ENCODE measurements at regions not wholly inside any gene's neighbourhood (a gene's known extent, or its start where the extent isn't known, plus 50 kb on each side); places are given as distances from the start of the nearest gene placed in this dataset.

- no peaks in the 10 kb centered on the region for H3K4me1 Mint-ChIP-seq (ENCODE audit: low read depth)
- H3K36me3 Mint-ChIP-seq, result peaks cover 2% of the 10 kb centered on the region
- H3K27me3 Mint-ChIP-seq, result peaks cover 4% of the 10 kb centered on the region
- H3K9me3 Mint-ChIP-seq (ENCODE audit: low read depth), result no peaks in the 10 kb centered on the region
- H3K27ac Mint-ChIP-seq, result no peak overlapping the region
- H3K4me3 Mint-ChIP-seq, result no peak overlapping the region
Observed at GRCh38 chr2:161020437-161020836, 139.8 kb upstream of the TANK start.

GRCh38 chr2:161028581-161028980 lies 131.6 kb upstream of the TANK start:
- H3K9me3 Mint-ChIP-seq (ENCODE audit: low read depth), result peaks cover 5% of the 10 kb centered on the region
- no peaks in the 10 kb centered on the region for H3K36me3 Mint-ChIP-seq
- no peak overlapping the region for H3K27ac Mint-ChIP-seq
- no peak overlapping the region for H3K4me3 Mint-ChIP-seq
- H3K27me3 Mint-ChIP-seq, result peaks cover 1% of the 10 kb centered on the region
- H3K4me1 Mint-ChIP-seq (ENCODE audit: low read depth), result no peaks in the 10 kb centered on the region

- Mint-ChIP-seq H3K27me3 (no peaks in the 10 kb centered on the region), H3K9me3 (ENCODE audit: low read depth) (peaks cover 5% of the 10 kb centered on the region), H3K4me1 (ENCODE audit: low read depth) (no peaks in the 10 kb centered on the region), H3K4me3 (no peak overlapping the region), H3K27ac (no peak overlapping the region), H3K36me3 (no peaks in the 10 kb centered on the region)
Observed at GRCh38 chr2:161029321-161029720, 130.9 kb upstream of the TANK start.

GRCh38 chr2:161030260-161031063 lies 129.8 kb upstream of the TANK start:
- Mint-ChIP-seq H3K4me3 (no peak overlapping the region), H3K9me3 (ENCODE audit: low read depth) (peaks cover 7% of the 10 kb centered on the region), H3K27me3 (peaks cover 1% of the 10 kb centered on the region), H3K27ac (no peak overlapping the region), H3K36me3 (no peaks in the 10 kb centered on the region), H3K4me1 (ENCODE audit: low read depth) (no peaks in the 10 kb centered on the region)

- Mint-ChIP-seq H3K4me1 (ENCODE audit: low read depth) (no peaks in the 10 kb centered on the region), H3K27me3 (peaks cover 5% of the 10 kb centered on the region), H3K4me3 (no peak overlapping the region), H3K27ac (no peak overlapping the region), H3K36me3 (no peaks in the 10 kb centered on the region), H3K9me3 (ENCODE audit: low read depth) (peaks cover 12% of the 10 kb centered on the region)
Observed at GRCh38 chr2:161031511-161031910, 128.7 kb upstream of the TANK start.

GRCh38 chr2:161032635-161033034 lies 127.6 kb upstream of the TANK start:
- H3K27ac Mint-ChIP-seq, result no peak overlapping the region
- peaks cover 12% of the 10 kb centered on the region for H3K9me3 Mint-ChIP-seq (ENCODE audit: low read depth)
- H3K4me3 Mint-ChIP-seq, result no peak overlapping the region
- H3K36me3 Mint-ChIP-seq, result no peaks in the 10 kb centered on the region
- no peaks in the 10 kb centered on the region for H3K4me1 Mint-ChIP-seq (ENCODE audit: low read depth)
- H3K27me3 Mint-ChIP-seq, result peaks cover 5% of the 10 kb centered on the region

GRCh38 chr2:161033059-161033660 lies 127.1 kb upstream of the TANK start:
- H3K27ac Mint-ChIP-seq, result no peak overlapping the region
- H3K9me3 Mint-ChIP-seq (ENCODE audit: low read depth), result peaks cover 12% of the 10 kb centered on the region
- no peaks in the 10 kb centered on the region for H3K36me3 Mint-ChIP-seq
- no peaks in the 10 kb centered on the region for H3K4me1 Mint-ChIP-seq (ENCODE audit: low read depth)
- H3K4me3 Mint-ChIP-seq, result no peak overlapping the region
- H3K27me3 Mint-ChIP-seq, result peaks cover 5% of the 10 kb centered on the region

- peaks cover 7% of the 10 kb centered on the region for H3K27me3 Mint-ChIP-seq
- no peaks in the 10 kb centered on the region for H3K36me3 Mint-ChIP-seq
- H3K4me3 Mint-ChIP-seq, result no peak overlapping the region
- H3K9me3 Mint-ChIP-seq (ENCODE audit: low read depth), result peaks cover 7% of the 10 kb centered on the region
- H3K27ac Mint-ChIP-seq, result no peak overlapping the region
- H3K4me1 Mint-ChIP-seq (ENCODE audit: low read depth), result no peaks in the 10 kb centered on the region
Observed at GRCh38 chr2:161036926-161037325, 123.3 kb upstream of the TANK start.

- Mint-ChIP-seq H3K27ac (no peak overlapping the region), H3K9me3 (ENCODE audit: low read depth) (peaks cover 7% of the 10 kb centered on the region), H3K4me3 (no peak overlapping the region), H3K27me3 (peaks cover 10% of the 10 kb centered on the region), H3K4me1 (ENCODE audit: low read depth) (no peaks in the 10 kb centered on the region), H3K36me3 (no peaks in the 10 kb centered on the region)
Observed at GRCh38 chr2:161039071-161039470, 121.2 kb upstream of the TANK start.

GRCh38 chr2:161041356-161041755 lies 118.9 kb upstream of the TANK start:
- H3K4me1 Mint-ChIP-seq (ENCODE audit: low read depth), result no peaks in the 10 kb centered on the region
- no peaks in the 10 kb centered on the region for H3K36me3 Mint-ChIP-seq
- no peak overlapping the region for H3K27ac Mint-ChIP-seq
- H3K9me3 Mint-ChIP-seq (ENCODE audit: low read depth), result no peaks in the 10 kb centered on the region
- peaks cover 13% of the 10 kb centered on the region for H3K27me3 Mint-ChIP-seq
- no peak overlapping the region for H3K4me3 Mint-ChIP-seq

- no peaks in the 10 kb centered on the region for H3K4me1 Mint-ChIP-seq (ENCODE audit: low read depth)
- no peaks in the 10 kb centered on the region for H3K9me3 Mint-ChIP-seq (ENCODE audit: low read depth)
- H3K4me3 Mint-ChIP-seq, result no peak overlapping the region
- H3K36me3 Mint-ChIP-seq, result no peaks in the 10 kb centered on the region
- H3K27me3 Mint-ChIP-seq, result peaks cover 15% of the 10 kb centered on the region
- H3K27ac Mint-ChIP-seq, result no peak overlapping the region
Observed at GRCh38 chr2:161042990-161043625, 117.1 kb upstream of the TANK start.

- no peaks in the 10 kb centered on the region for H3K9me3 Mint-ChIP-seq (ENCODE audit: low read depth)
- H3K4me3 Mint-ChIP-seq, result no peak overlapping the region
- H3K36me3 Mint-ChIP-seq, result no peaks in the 10 kb centered on the region
- peaks cover 12% of the 10 kb centered on the region for H3K27me3 Mint-ChIP-seq
- no peaks in the 10 kb centered on the region for H3K4me1 Mint-ChIP-seq (ENCODE audit: low read depth)
- H3K27ac Mint-ChIP-seq, result no peak overlapping the region
Observed at GRCh38 chr2:161044095-161044865, 115.9 kb upstream of the TANK start.

- H3K27ac Mint-ChIP-seq, result no peak overlapping the region
- no peaks in the 10 kb centered on the region for H3K9me3 Mint-ChIP-seq (ENCODE audit: low read depth)
- H3K4me3 Mint-ChIP-seq, result no peak overlapping the region
- peaks cover 12% of the 10 kb centered on the region for H3K27me3 Mint-ChIP-seq
- H3K4me1 Mint-ChIP-seq (ENCODE audit: low read depth), result no peaks in the 10 kb centered on the region
- no peaks in the 10 kb centered on the region for H3K36me3 Mint-ChIP-seq
Observed at GRCh38 chr2:161044921-161045320, 115.3 kb upstream of the TANK start.

- no peaks in the 10 kb centered on the region for H3K36me3 Mint-ChIP-seq
- H3K4me3 Mint-ChIP-seq, result no peak overlapping the region
- no peaks in the 10 kb centered on the region for H3K9me3 Mint-ChIP-seq (ENCODE audit: low read depth)
- peaks cover 15% of the 10 kb centered on the region for H3K27me3 Mint-ChIP-seq
- no peaks in the 10 kb centered on the region for H3K4me1 Mint-ChIP-seq (ENCODE audit: low read depth)
- no peak overlapping the region for H3K27ac Mint-ChIP-seq
Observed at GRCh38 chr2:161045726-161046125, 114.5 kb upstream of the TANK start.

- Mint-ChIP-seq H3K4me3 (no peak overlapping the region), H3K9me3 (ENCODE audit: low read depth) (no peaks in the 10 kb centered on the region), H3K4me1 (ENCODE audit: low read depth) (no peaks in the 10 kb centered on the region), H3K27ac (no peak overlapping the region), H3K36me3 (no peaks in the 10 kb centered on the region), H3K27me3 (peaks cover 17% of the 10 kb centered on the region)
Observed at GRCh38 chr2:161046876-161047275, 113.4 kb upstream of the TANK start.
